GM19467 (cell line): ENCODE measurements at regions not wholly inside any gene's neighbourhood (a gene's known extent, or its start where the extent isn't known, plus 50 kb on each side); places are given as distances from the start of the nearest gene placed in this dataset.
"Not testable (repeated sequence)": the region's sequence is repeated elsewhere in the genome, so short reads cannot be mapped to it uniquely, and the experiment has no call there.

Source experiments
- ATAC-seq: cut with Tn5 transposase; IDR thresholded peaks from one replicate; pipeline ENCODE4 v1.9.1; 2021; ENCODE audit warnings: mild to moderate bottlenecking, moderate library complexity; ENCODE audit not compliant: unreplicated experiment

- ATAC-seq, result no peak
These were observed 377.1 kb upstream of the SFSWAP start for GRCh38 chr12:131333621-131334440.

- ATAC-seq, result no peak
These were observed 376.1 kb upstream of the SFSWAP start for GRCh38 chr12:131334835-131335234.

GRCh38 chr12:131335456-131335855, 375.4 kb upstream of the SFSWAP start:
- ATAC-seq, result no peak

GRCh38 chr12:131337861-131338260, 373.0 kb upstream of the SFSWAP start:
- ATAC-seq, result not testable (repeated sequence)

GRCh38 chr12:131340616-131341210, 370.2 kb upstream of the SFSWAP start:
- no peak for ATAC-seq

GRCh38 chr12:131341608-131342007, 369.3 kb upstream of the SFSWAP start:
- not testable (repeated sequence) for ATAC-seq

GRCh38 chr12:131343436-131343835, 367.5 kb upstream of the SFSWAP start:
- not testable (repeated sequence) for ATAC-seq

GRCh38 chr12:131344715-131345520, 366.0 kb upstream of the SFSWAP start:
- ATAC-seq, result not testable (repeated sequence)

GRCh38 chr12:131345521-131346436, 365.1 kb upstream of the SFSWAP start:
- ATAC-seq, result no peak

GRCh38 chr12:131346555-131347344, 364.1 kb upstream of the SFSWAP start:
- no peak for ATAC-seq

- no peak for ATAC-seq
These were observed 363.6 kb upstream of the SFSWAP start for GRCh38 chr12:131347345-131347714.

GRCh38 chr12:131347732-131348131, 363.2 kb upstream of the SFSWAP start:
- no peak for ATAC-seq

- ATAC-seq, result no peak
These were observed 362.7 kb upstream of the SFSWAP start for GRCh38 chr12:131348231-131348630.

GRCh38 chr12:131348646-131349045, 362.2 kb upstream of the SFSWAP start:
- no peak for ATAC-seq

- no peak for ATAC-seq
These were observed 361.3 kb upstream of the SFSWAP start for GRCh38 chr12:131349397-131350127.

- ATAC-seq, result no peak
These were observed 360.0 kb upstream of the SFSWAP start for GRCh38 chr12:131350943-131351318.

- ATAC-seq, result no peak
These were observed 359.4 kb upstream of the SFSWAP start for GRCh38 chr12:131351319-131352028.

GRCh38 chr12:131352296-131352900, 358.5 kb upstream of the SFSWAP start:
- ATAC-seq, result no peak
